Osteoblast (primary cell): ENCODE measurements at regions not wholly inside any gene's neighbourhood (a gene's known extent, or its start where the extent isn't known, plus 50 kb on each side); places are given as distances from the start of the nearest gene placed in this dataset.

Source experiments
- DNase-seq: peaks from one replicate; pipeline ENCODE4 v3.0.0; 2011; ENCODE audit warnings: low spot score, mixed read lengths; ENCODE audit not compliant: insufficient read length; ENCODE audit errors: missing footprints
- H2AFZ ChIP-seq: 2 replicates; pipeline ENCODE4 v1.6.0; 2011; ENCODE audit warnings: mild to moderate bottlenecking, low read length
- H3K27ac ChIP-seq: 2 replicates; pipeline ENCODE4 v1.5.1; 2011; ENCODE audit warnings: mild to moderate bottlenecking, low read depth, low read length, moderate library complexity
- H3K27me3 ChIP-seq: 2 replicates; pipeline ENCODE4 v1.6.0; 2012; ENCODE audit warnings: mild to moderate bottlenecking, control low read depth, inconsistent platforms, low read length, moderate library complexity; ENCODE audit not compliant: insufficient read depth
- H3K36me3 ChIP-seq: 2 replicates; pipeline ENCODE4 v1.5.1; 2011; ENCODE audit warnings: mild to moderate bottlenecking, low read length, control low read depth, moderate library complexity; ENCODE audit not compliant: insufficient read depth
- H3K4me1 ChIP-seq: 2 replicates; pipeline ENCODE4 v1.5.1; 2011; ENCODE audit warnings: mild to moderate bottlenecking, low read length, control low read depth, moderate library complexity; ENCODE audit not compliant: insufficient read depth
- H3K4me2 ChIP-seq: 2 replicates; pipeline ENCODE4 v1.6.0; 2011; ENCODE audit warnings: mild to moderate bottlenecking, low read length; ENCODE audit not compliant: insufficient read depth
- H3K4me3 ChIP-seq: fragments of 200-600 bp; sonication (generic); 3 replicates; pipeline ENCODE4 v1.5.1; 2012; ENCODE audit warnings: mild to moderate bottlenecking, low read length, inconsistent platforms; ENCODE audit not compliant: insufficient read depth
- H3K79me2 ChIP-seq: 2 replicates; pipeline ENCODE4 v1.6.0; 2012; ENCODE audit warnings: mild to moderate bottlenecking, low read length, control low read depth, inconsistent platforms; ENCODE audit not compliant: insufficient read depth
- H3K9me3 ChIP-seq: 2 replicates; pipeline ENCODE4 v1.5.1; 2011; ENCODE audit warnings: low read depth, low read length, control low read depth
- H4K20me1 ChIP-seq: 2 replicates; pipeline ENCODE4 v1.6.0; 2012; ENCODE audit warnings: mild to moderate bottlenecking, low read length, control low read depth; ENCODE audit not compliant: insufficient read depth
- TF ChIP-seq, protein P1 (sequence below): IDR thresholded peaks from 2 replicates; pipeline ENCODE4 v1.5.1; 2011; ENCODE audit warnings: mild to moderate bottlenecking, low read depth, low read length, moderate library complexity; ENCODE audit errors: extremely low read depth

DNA sequence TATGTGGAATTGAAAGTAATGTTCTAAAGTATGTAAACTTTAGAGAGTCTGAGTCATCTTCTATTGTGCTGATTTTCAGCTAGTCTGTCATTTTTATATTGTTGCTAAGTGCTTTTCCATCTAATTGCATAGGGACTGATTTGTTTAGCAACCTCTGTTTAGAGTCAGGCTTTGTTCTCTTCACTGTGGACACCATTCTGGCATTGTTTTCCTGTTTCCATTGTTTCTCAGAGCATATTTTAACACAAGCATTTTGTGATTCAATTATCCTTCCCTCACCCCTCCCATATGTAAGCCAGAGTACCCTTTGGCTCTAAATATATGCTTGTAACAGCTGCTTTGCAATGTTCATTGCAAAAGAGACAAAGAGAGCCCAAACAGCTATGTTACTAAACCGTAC lies 748.4 kb upstream of the PHF14 start:
- H4K20me1 ChIP-seq, result no peaks in the 10 kb centered on the region
- H3K27ac ChIP-seq, result no peak overlapping the region
- H3K4me3 ChIP-seq, result no peak overlapping the region
- no peaks in the 10 kb centered on the region for H3K4me1 ChIP-seq
- no peaks in the 10 kb centered on the region for H3K27me3 ChIP-seq
- no peak for DNase-seq
- no peaks in the 10 kb centered on the region for H3K79me2 ChIP-seq
- H3K9me3 ChIP-seq, result no peaks in the 10 kb centered on the region
- TF ChIP-seq, protein P1, sequence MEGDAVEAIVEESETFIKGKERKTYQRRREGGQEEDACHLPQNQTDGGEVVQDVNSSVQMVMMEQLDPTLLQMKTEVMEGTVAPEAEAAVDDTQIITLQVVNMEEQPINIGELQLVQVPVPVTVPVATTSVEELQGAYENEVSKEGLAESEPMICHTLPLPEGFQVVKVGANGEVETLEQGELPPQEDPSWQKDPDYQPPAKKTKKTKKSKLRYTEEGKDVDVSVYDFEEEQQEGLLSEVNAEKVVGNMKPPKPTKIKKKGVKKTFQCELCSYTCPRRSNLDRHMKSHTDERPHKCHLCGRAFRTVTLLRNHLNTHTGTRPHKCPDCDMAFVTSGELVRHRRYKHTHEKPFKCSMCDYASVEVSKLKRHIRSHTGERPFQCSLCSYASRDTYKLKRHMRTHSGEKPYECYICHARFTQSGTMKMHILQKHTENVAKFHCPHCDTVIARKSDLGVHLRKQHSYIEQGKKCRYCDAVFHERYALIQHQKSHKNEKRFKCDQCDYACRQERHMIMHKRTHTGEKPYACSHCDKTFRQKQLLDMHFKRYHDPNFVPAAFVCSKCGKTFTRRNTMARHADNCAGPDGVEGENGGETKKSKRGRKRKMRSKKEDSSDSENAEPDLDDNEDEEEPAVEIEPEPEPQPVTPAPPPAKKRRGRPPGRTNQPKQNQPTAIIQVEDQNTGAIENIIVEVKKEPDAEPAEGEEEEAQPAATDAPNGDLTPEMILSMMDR, result no peak
- no peak overlapping the region for H2AFZ ChIP-seq
- no peak overlapping the region for H3K4me2 ChIP-seq
- no peaks in the 10 kb centered on the region for H3K36me3 ChIP-seq

DNA sequence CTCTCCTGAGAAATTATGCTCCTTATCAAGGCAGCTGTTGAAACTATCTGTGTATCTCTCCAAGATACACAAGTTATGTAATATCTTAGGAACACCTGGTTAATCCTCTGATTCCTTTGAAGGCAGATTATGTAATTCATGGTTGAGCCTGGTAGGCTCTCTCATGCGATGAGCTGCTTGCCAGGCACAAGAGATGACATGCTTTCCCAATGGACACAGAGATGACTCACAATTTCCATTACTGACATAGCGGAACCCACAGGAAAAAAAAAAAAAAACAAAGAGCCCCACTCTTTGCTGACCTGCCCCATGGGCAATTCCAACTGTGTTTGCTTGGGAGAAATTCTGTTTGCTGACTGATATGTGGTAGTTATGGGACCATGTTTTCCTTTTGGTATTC lies 736.4 kb upstream of the PHF14 start:
- DNase-seq, result no peak

GRCh38 chr7:10238641-10239040 lies 735.0 kb upstream of the PHF14 start:
- Histone ChIP-seq H3K4me1 (no peaks in the 10 kb centered on the region), H3K4me2 (no peak overlapping the region), H3K27ac (no peak overlapping the region), H3K9me3 (peaks cover 2% of the 10 kb centered on the region), H2AFZ (no peak overlapping the region), H4K20me1 (no peaks in the 10 kb centered on the region), H3K36me3 (no peaks in the 10 kb centered on the region), H3K79me2 (no peaks in the 10 kb centered on the region), H3K27me3 (no peaks in the 10 kb centered on the region), H3K4me3 (no peak overlapping the region)
- DNase-seq, result no peak
- TF ChIP-seq, protein P1, result no peak

More for the DNA sequence above, 736.4 kb upstream of the PHF14 start:
- Histone ChIP-seq H3K4me1 (no peaks in the 10 kb centered on the region), H2AFZ (no peak overlapping the region), H3K4me3 (no peak overlapping the region), H4K20me1 (no peaks in the 10 kb centered on the region), H3K79me2 (no peaks in the 10 kb centered on the region), H3K4me2 (no peak overlapping the region), H3K27ac (no peak overlapping the region), H3K36me3 (no peaks in the 10 kb centered on the region), H3K9me3 (peaks cover 2% of the 10 kb centered on the region), H3K27me3 (no peaks in the 10 kb centered on the region)
- TF ChIP-seq, protein P1, result no peak

GRCh38 chr7:10239695-10240345 lies 733.9 kb upstream of the PHF14 start:
- Histone ChIP-seq H3K79me2 (no peaks in the 10 kb centered on the region), H3K27me3 (no peaks in the 10 kb centered on the region), H3K27ac (no peak overlapping the region), H4K20me1 (no peaks in the 10 kb centered on the region), H3K4me3 (no peak overlapping the region), H3K4me1 (no peaks in the 10 kb centered on the region), H3K4me2 (no peak overlapping the region), H3K36me3 (no peaks in the 10 kb centered on the region), H3K9me3 (peaks cover 2% of the 10 kb centered on the region), H2AFZ (no peak overlapping the region)
- DNase-seq, result no peak
- TF ChIP-seq, protein P1, result no peak
